ENCODE measurements at regions not wholly inside any gene's neighbourhood (a gene's known extent, or its start where the extent isn't known, plus 50 kb on each side); places are given as distances from the start of the nearest gene placed in this dataset.
"Not testable (repeated sequence)": the region's sequence is repeated elsewhere in the genome, so short reads cannot be mapped to it uniquely, and the experiment has no call there.

DNA sequence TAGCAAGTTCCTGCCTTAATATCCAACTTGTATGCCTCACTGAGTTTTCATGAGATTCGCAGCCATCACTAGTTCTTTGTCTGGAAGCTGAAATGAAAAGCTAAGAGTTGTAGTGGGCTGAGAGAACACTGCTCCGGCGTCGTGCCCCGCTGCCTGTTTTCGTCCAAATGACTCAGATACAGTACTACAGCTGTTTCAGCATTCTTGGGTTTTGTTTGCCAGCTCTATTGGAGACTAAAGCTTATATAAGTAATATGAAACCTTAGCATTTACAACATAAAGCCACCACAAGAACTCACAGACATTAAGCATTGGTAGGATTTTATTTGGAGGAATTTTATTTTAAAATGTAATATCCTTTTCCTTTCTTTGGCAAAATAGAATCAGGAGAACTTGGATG lies 299.7 kb downstream of the DLEU7 start:
- no peak for DNase-seq

DNA sequence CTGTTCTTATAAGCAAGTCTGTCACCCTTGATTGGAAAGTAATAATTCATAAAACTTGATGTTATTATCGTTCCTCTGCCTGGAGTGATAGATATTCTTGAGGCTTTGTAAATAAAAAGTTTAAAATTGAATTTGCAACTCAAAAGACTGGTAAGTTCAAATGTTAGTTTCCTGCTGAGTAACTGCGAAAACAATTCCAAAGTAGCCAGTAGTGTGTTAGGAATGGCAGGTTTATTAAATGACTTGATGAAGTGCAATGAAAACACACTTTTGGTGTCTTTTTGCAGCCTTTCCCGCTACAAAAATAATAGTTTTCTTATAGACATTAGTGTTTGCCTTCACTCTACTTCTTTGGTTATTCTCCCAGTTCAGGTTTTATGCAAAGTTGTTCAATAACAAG lies 299.3 kb downstream of the DLEU7 start:
- DNase-seq: no peak

- not testable (repeated sequence) for DNase-seq
These were observed 296.3 kb downstream of the DLEU7 start for GRCh38 chr13:50547175-50547574.

- DNase-seq: no peak
These were observed 294.9 kb downstream of the DLEU7 start for GRCh38 chr13:50548586-50548985.

DNA sequence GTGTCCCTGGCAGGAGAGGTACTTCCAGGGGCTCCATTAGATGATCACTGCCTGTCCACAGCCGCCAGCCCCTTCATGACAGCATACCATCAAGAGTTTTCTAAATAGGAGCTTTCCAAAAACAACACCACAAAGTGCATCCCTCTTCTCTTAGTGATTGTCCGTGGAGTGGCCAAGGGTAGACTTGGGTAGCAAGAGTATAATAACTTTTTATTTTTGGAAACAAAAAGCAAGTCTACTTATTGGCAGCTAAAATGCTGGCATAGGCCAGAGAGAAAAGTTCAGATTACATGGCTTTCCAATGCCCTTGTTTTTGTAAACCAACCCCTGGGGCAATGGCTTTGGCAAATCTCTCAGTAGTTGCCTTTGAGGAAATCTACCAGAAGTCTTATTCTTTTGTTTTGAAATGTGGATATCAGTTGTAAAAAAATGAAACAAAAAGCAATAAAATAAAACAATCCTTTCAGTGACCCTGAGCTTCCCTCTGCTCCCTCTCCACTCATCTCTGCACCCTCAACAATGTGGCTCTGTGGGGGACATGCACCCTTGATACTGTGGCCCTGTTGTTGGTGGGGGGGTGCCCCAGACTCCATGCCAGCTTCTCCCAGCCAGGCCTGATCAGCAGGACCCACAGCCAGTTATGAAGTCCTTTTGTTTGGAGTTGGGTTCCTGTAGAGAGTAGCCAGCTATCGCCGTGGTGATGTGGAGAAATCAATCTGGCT lies 294.1 kb downstream of the DLEU7 start:
- DNase-seq: no peak

- DNase-seq: no peak
These were observed 293.3 kb downstream of the DLEU7 start for GRCh38 chr13:50550151-50550550.

- no peak for DNase-seq
These were observed 291.0 kb downstream of the DLEU7 start for GRCh38 chr13:50552424-50552966.

DNA sequence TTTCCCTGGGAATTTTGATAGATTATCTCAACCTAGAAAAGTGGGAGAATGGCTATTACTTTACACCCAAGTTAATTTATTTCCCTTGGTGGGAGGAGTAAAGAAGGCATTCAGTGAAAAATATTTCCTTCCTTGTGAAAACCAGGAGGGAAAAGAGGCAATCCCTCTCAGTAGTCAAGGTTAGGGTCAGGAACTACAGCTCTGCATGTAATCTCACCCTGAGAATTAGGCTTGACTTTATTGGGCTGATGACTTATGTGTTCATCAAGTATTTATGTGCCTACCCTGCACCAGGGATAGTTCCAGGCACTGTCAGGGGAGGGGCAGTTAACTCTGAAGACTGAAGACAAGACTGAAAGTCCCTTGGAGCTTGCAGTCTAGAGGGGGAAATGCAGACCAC lies 281.8 kb downstream of the DLEU7 start:
- DNase-seq: no peak

- DNase-seq: no peak
These were observed 276.8 kb downstream of the DLEU7 start for GRCh38 chr13:50566646-50567045.

DNA sequence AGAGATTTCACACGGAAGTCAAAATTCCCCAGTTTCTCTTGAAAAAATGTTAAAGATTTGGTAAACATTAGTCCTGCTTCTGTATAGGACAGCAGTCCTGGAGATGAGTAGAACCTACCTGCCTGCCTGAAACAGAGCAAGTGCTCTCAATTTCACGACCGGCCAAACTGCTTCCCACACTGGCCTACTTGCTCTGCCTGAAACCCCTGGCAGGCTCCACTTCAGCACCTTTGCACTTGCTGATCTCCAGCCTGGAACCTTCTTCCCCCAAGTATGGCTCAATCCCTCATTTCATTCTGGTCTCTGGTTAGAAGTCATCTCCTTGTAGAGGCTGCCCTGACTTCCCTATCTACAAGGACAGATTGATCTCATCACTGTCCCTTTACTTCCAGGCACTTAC lies 271.4 kb downstream of the DLEU7 start:
- no peak for DNase-seq

DNA sequence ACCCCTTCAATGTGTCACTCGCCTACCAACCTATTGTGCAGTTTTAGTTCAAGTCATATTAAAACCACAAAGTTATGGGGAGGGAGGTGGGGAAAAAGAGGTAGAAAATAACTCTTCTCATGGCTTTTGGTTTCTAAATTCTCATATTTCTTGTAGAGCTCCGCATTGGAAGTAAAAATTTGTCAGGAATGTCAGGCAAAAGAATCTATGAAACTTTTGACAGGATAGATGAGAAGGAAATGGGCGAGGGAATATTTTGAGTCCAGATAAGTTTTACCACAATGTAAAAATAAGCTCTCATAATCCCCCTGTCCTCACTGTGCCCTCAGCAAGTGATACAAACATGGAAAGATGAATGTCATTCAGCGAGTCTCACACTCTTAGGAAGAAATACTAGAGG lies 270.4 kb downstream of the DLEU7 start:
- DNase-seq: no peak

DNA sequence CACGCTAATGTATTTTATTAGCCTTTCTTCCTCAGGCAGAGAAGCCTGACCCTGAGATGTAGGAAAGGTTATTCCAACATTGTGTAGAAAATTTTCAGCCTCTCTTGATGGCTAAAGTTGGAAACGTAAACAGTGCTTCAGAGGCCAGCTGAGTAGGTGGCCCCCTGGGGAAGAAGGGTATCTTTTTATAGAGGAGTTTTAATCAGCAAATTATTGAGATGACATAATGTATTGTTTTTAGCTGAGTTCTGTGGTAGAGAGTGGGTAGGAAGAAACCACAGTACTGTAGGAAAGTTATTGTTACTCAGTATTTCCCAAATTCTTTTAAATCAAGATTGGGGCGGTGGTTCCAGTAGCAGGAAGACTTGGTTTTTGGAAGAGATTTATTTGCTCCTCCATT lies 268.8 kb downstream of the DLEU7 start:
- DNase-seq: no peak

DNA sequence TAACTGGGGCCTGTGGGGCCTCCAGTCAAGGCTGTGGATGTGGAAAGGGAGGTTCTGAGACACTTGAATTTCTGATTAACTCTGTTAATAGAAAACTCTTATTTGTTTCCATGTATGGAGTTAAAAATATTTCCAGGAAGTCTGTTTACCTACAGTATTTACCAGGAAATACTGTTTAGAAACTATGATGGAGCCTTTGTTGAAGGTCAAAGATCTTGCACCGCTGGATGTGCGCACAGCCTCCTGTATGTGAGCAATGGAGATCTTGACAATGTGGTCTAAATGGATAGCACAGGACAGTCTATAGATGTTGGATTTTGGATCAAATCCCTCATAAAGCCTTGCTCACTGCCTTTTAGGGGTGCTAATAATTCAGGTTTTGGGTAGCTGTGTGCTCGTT lies 268.4 kb downstream of the DLEU7 start:
- no peak for DNase-seq

DNA sequence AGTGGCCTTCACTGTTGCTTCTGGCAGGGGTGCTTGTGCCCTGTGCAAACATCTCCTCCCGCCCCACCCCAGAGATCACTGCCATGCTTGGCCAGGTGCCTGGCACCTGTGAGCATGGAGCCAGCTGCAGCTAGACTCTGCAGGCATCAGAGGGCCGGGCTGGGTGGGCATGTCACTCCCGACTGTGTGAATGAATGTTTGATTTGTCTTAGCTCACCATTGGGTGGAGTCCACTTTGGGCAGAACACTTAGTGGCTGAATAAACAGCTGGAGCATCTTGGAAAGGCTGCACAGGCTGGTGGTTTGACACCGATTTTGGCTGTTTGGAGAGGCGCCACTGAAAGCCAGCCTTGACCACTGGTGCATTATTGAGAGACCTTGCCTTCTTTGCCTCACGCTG lies 267.3 kb downstream of the DLEU7 start:
- DNase-seq: no peak

GRCh38 chr13:50577806-50578205 lies 265.7 kb downstream of the DLEU7 start:
- DNase-seq: no peak

GRCh38 chr13:50580684-50581305 lies 262.7 kb downstream of the DLEU7 start:
- no peak for DNase-seq

GRCh38 chr13:50581586-50582196 lies 261.8 kb downstream of the DLEU7 start:
- no peak for DNase-seq

DNA sequence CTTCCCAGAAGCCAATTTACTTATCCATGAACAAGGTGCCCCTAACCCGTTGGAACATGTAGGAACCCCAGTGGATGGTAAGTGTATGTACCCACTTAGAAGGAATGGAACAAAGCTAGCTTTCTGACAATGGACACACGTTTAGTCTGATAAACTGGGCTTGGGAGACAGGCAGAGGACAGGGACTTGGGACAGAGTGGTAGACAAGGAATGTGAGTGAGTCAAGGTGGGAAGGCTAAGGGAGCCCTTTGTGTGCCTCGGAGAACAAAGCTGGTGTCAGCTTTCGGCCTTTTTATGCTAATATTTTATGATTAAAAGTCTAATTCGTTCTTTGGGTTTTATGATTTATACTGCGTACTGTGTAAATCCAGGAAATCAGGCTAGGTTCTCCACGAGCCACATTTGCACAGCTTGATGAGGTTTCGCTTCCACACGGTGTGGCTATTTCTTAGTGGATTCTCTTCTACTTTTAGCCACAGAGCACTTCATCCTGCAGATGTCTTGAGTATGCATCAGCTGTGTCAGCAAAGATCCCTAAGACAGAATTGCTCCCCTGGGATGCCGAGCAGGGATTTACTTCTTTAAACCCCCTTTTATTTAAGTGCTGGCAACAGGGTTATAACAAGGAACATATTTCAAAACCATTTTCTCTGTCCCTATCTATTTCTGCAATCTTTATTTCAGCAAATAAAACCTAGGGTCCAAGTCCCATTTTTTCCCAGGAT lies 258.5 kb downstream of the DLEU7 start:
- DNase-seq: no peak

DNA sequence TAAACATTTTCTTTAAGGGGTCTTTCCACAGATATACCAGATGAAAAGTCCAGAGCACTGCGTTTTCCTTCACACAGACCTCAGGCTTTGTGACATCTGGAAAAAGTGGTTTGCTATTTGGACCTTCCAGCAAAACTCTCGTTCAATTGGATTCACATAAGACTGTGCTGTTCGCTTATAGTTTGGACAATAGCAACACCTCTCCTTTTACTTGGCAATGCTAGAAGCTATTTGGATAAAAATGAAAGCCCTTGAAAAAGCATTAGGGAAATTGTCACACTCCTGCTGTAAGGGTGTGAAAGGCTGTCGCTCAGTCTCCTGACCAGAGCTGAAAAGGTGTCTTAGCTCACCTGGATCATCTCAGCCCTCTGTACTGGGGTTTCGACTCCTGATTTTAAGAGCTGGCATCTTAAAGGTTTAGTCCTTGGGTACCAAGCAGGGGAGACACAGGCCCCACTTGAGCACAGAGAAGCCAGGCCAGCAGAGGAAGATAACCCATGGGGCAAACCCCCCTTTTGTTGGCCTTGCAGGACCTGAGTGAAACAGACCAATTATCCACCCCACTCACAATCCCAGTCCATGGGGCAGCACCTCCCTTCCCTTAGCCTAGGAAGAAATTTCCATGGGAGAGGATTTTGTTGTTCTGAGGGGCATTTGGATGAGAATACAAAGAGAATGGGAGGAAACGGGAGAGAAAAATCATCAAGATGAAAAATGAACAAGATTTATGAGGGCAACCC lies 257.6 kb downstream of the DLEU7 start:
- no peak for DNase-seq

DNA sequence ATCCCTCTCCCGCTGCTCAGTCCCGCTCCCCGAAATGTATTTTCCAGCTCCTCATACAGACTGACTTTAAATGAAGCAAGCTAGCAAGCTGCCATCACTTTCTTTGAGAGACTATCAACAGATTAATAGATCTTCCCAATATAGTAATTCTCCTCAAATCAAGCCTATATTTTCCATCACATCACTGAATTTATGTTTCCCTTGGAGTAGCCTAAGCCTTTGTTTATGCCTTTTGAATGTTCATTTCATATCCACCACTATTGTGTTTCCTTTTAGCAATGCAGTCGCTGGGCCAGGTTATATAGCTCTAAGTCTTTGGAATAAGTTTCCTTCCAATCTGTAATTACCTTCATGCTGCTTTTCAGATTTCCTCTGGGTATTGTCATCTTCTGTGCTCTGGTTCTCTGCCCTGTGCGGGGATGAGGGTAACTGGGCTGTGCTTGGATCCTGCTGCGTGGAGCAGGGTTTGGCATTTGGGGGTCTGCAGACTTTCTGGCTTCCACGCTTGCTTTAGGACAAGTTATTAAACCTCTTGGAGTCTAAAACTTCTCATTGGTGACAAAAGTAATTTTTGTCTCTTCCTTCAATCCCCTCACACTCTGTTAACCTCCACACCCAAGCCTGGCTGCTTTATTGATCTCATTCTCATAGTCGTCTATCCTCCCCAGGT lies 256.9 kb downstream of the DLEU7 start:
- DNase-seq: no peak

- no peak for DNase-seq
These were observed 256.4 kb downstream of the DLEU7 start for GRCh38 chr13:50587115-50587514.
